Erythroblast (primary cell): ENCODE measurements at regions not wholly inside any gene's neighbourhood (a gene's known extent, or its start where the extent isn't known, plus 50 kb on each side); places are given as distances from the start of the nearest gene placed in this dataset.
"Not testable (repeated sequence)": the region's sequence is repeated elsewhere in the genome, so short reads cannot be mapped to it uniquely, and the experiment has no call there.

Source experiments
- DNase-seq, 2 experiments: peaks; one replicate each; lab custom pipeline; 2025; lab: John Stamatoyannopoulos, UW
- GATA1 ChIP-seq: IDR thresholded peaks from 2 replicates; pipeline ENCODE4 v1.6.1; 2011; ENCODE audit warnings: low read depth, mild to moderate bottlenecking, control low read depth, low read length, moderate library complexity
- POLR2A ChIP-seq: IDR thresholded peaks from 2 replicates; pipeline ENCODE4 v1.6.1; 2011; ENCODE audit warnings: mild to moderate bottlenecking, low read length

GRCh38 chr15:38789566-38789965 is 225.0 kb upstream of the RASGRP1 start:
- DNase-seq: no peak
- TF ChIP-seq POLR2A (no peak), GATA1 (no peak)

GRCh38 chr15:38793206-38793810 is 228.7 kb upstream of the RASGRP1 start:
- DNase-seq: no peak
- no peak for TF ChIP-seq POLR2A
- no peak for TF ChIP-seq GATA1

- DNase-seq: no peak
- no peak for TF ChIP-seq GATA1
- no peak for TF ChIP-seq POLR2A
Observed at GRCh38 chr15:38795471-38796245, 231.0 kb upstream of the RASGRP1 start.

GRCh38 chr15:38796589-38796988 is 232.0 kb upstream of the RASGRP1 start:
- TF ChIP-seq POLR2A: no peak
- TF ChIP-seq GATA1: no peak
- DNase-seq: no peak

GRCh38 chr15:38797506-38797905 is 232.9 kb upstream of the RASGRP1 start:
- DNase-seq: not testable (repeated sequence)

- DNase-seq: not testable (repeated sequence)
Observed at GRCh38 chr15:38799202-38799601, 234.6 kb upstream of the RASGRP1 start.

DNA sequence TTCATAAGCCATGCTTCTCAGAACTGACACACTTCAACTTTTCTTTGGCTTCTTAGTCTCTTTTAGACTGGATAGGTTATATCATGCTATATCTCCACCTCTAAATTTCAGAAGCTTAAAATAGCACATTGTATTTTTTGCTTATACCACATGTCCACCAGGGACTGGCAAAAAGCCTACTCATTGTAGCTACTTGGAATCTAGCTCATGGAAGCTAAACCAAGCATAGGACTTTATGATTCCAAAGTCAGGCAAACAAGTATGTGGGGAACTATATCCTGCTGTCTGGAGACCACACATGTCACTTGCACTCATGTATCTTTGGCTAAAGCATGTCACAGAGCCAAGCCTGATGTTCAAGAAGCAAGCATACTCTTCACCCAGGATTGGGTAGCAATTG is 245.0 kb upstream of the RASGRP1 start:
- no peak for DNase-seq
- TF ChIP-seq POLR2A (no peak), GATA1 (no peak)

- TF ChIP-seq GATA1 (no peak), POLR2A (no peak)
- no peak for DNase-seq
Observed at GRCh38 chr15:38810686-38811085, 246.1 kb upstream of the RASGRP1 start.

DNA sequence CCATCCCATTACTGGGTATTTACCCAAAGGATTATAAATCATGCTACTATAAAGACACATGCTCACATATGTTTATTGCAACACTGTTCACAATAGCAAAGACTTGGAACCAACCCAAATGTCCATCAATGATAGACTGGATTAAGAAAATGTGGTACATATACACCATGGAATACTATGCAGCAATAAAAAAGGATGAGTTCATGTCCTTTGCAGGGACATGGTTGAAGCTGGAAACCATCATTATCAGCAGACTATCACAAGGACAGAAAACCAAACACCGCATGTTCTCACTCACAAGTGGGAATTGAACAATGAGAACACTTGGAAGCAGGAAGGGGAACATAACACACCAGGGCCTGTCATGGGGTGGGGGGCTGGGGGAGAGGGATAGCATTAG is 249.6 kb upstream of the RASGRP1 start:
- not testable (repeated sequence) for DNase-seq

DNA sequence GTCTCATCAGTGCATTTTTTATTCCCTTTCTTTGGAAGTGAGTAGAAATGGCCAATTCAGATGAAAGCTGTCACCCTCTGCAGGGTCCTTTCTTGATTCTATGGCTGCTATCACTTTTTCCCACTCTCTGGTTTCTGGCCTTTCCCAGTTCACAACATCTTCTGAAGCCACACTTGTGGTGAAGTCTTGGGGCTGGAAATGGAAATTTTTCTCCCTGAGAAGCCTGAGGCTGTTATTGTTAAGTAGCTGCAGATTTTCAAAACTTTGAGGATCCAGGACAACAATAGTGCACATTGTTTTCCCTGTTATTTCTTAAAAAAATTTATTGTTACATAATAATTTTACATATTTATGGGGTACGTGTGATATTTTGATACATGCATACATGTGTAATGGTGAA is 250.3 kb upstream of the RASGRP1 start:
- TF ChIP-seq GATA1 (no peak), POLR2A (no peak)
- no peak for DNase-seq

DNA sequence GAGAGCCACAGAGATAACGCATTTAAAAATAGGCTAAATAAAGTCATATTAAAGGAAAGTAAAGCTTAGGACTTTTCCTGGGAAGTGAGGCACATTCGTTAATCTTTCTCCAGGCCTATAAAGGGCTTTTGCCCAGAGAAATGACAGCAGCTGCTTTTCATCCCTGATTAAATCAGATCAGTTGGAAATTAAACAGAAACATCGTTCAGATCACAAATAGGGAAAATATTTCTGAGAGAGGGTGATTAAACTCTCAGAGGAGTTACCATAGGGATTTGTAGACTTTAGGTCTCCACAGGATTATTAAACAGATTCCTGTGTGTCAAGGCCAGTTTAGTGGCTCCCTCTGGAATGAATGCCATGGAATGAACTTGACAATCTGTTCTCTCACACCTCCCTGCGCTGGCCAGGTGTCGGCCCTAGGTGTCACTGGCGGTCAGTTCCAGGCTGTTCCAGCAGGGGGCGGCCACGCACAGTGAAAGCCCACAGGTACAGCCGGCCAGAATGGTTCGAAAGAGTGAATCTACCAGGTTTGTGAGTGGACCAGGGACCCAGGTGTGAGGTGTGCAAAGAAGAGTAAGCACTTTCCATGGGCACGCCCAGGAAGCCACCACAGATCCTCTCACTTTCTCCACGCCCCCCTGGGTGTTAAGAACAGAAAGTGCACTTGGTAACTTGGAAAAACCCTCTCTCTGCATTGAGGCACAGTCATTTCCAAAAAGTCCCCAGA is 253.0 kb upstream of the RASGRP1 start:
- peak; percentile 56 to 76 for DNase-seq
- TF ChIP-seq GATA1 (no peak), POLR2A (no peak)

- TF ChIP-seq GATA1 (no peak), POLR2A (no peak)
Observed at GRCh38 chr15:38818157-38818790, 253.7 kb upstream of the RASGRP1 start.

DNA sequence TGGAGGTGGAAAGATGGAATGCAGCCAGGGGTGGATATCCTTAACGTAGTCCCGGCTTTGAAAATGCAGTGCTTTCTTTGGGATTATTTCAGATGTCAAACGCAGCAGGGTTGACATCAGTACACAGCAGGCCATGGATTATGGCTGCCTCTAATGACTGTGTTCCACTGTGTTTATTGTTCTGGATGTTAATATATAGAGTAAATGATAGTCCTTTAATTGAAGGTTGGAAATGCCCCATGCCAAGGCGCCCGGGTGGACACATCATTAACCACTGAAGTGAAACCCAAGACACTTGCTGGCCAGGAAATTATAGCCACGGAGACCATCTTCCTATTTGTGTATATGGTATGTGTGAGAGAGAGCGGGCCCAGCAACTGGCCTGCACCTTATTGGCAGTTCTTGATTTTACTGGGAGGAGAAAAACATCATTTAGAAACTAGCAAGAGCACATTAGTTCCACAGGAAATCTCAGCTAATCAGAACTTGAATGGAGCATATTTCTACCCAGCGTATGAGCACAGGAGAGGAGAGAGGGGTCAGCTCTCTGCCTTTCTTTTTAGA is 254.9 kb upstream of the RASGRP1 start:
- TF ChIP-seq GATA1: no peak
- TF ChIP-seq POLR2A: no peak
- DNase-seq: no peak

More at GRCh38 chr15:38818157-38818790, 253.7 kb upstream of the RASGRP1 start:
- no peak for DNase-seq

GRCh38 chr15:38823263-38823662 is 258.6 kb upstream of the RASGRP1 start:
- no peak for DNase-seq
- TF ChIP-seq POLR2A: no peak
- TF ChIP-seq GATA1: no peak
